ENCODE measurements at regions not wholly inside any gene's neighbourhood (a gene's known extent, or its start where the extent isn't known, plus 50 kb on each side); places are given as distances from the start of the nearest gene placed in this dataset.

DNA sequence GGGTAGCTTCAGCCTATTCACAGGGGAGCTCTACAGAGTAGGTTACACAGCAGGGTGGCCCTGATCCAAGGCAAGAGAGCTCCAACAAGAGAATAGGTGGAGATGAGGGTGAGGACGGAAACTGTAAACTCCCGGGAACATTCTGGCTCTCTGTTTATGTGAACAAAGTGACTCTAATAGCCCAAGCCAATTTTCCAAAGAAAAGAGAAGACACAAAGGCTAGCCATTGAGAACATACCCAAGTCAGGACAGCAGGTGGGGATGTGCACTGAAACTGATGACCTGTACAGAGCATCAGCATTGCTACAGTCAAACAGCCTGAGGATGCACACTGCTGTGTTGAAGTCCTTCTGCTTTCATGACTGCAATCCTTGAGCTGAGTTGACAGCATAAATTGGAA lies 136.0 kb upstream of the TOP1 start:
- no peak overlapping the region for H3K27ac ChIP-seq
- no peaks in the 10 kb centered on the region for H4K20me1 ChIP-seq (ENCODE audit: insufficient read depth)
- no peaks in the 10 kb centered on the region for H3K4me1 ChIP-seq (ENCODE audit: low read depth, poor library complexity, severe bottlenecking)
- no peaks in the 10 kb centered on the region for H3K79me2 ChIP-seq (ENCODE audit: insufficient read depth, low read depth)
- no peak overlapping the region for H3K9ac ChIP-seq
- H2AFZ ChIP-seq (ENCODE audit: low read depth), result no peak overlapping the region
- no peak overlapping the region for H3K4me3 ChIP-seq (IDR thresholded peaks at IDR 0.05; ENCODE audit: insufficient read depth, low read depth, low read length)
- no peaks in the 10 kb centered on the region for H3K27me3 ChIP-seq (ENCODE audit: insufficient read depth, low read depth)
- no peak overlapping the region for H3K4me2 ChIP-seq
- TF ChIP-seq, protein P1, sequence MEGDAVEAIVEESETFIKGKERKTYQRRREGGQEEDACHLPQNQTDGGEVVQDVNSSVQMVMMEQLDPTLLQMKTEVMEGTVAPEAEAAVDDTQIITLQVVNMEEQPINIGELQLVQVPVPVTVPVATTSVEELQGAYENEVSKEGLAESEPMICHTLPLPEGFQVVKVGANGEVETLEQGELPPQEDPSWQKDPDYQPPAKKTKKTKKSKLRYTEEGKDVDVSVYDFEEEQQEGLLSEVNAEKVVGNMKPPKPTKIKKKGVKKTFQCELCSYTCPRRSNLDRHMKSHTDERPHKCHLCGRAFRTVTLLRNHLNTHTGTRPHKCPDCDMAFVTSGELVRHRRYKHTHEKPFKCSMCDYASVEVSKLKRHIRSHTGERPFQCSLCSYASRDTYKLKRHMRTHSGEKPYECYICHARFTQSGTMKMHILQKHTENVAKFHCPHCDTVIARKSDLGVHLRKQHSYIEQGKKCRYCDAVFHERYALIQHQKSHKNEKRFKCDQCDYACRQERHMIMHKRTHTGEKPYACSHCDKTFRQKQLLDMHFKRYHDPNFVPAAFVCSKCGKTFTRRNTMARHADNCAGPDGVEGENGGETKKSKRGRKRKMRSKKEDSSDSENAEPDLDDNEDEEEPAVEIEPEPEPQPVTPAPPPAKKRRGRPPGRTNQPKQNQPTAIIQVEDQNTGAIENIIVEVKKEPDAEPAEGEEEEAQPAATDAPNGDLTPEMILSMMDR (conservative IDR thresholded peaks at IDR 0.05; ENCODE audit: low read depth, low read length), result no peak
- H3K36me3 ChIP-seq (ENCODE audit: insufficient read depth), result no peaks in the 10 kb centered on the region

- H3K4me1 ChIP-seq (ENCODE audit: low read depth, poor library complexity, severe bottlenecking), result no peaks in the 10 kb centered on the region
- H3K4me2 ChIP-seq, result no peak overlapping the region
- TF ChIP-seq, protein P1 (conservative IDR thresholded peaks at IDR 0.05; ENCODE audit: low read depth, low read length), result no peak
- H3K9ac ChIP-seq, result no peak overlapping the region
- no peaks in the 10 kb centered on the region for H3K36me3 ChIP-seq (ENCODE audit: insufficient read depth)
- no peaks in the 10 kb centered on the region for H3K79me2 ChIP-seq (ENCODE audit: insufficient read depth, low read depth)
- no peaks in the 10 kb centered on the region for H3K27me3 ChIP-seq (ENCODE audit: insufficient read depth, low read depth)
- H2AFZ ChIP-seq (ENCODE audit: low read depth), result no peak overlapping the region
- H4K20me1 ChIP-seq (ENCODE audit: insufficient read depth), result no peaks in the 10 kb centered on the region
- no peak overlapping the region for H3K4me3 ChIP-seq (IDR thresholded peaks at IDR 0.05; ENCODE audit: insufficient read depth, low read depth, low read length)
- H3K27ac ChIP-seq, result no peak overlapping the region
Measured at GRCh38 chr20:40893610-40894236, 134.9 kb upstream of the TOP1 start.

DNA sequence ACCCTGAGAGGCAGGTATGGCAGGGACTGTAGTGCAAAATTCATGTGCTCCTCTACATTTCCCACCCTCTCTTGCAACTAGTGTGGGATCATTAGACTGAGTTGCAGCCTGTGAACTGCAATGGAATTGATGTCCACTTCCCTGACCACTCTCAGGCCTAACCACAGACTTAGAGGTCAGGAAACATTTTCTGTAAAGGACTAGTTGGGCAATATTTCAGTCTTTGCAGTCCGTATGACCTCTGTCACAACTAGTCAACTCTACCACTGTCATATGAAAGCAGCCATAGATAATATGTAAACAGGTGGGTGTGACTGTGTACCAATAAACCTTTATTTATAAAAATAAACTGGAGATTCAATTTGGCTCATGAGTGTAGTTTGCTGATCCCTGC lies 134.4 kb upstream of the TOP1 start:
- H3K79me2 ChIP-seq (ENCODE audit: insufficient read depth, low read depth), result no peaks in the 10 kb centered on the region
- H2AFZ ChIP-seq (ENCODE audit: low read depth), result no peak overlapping the region
- H3K4me1 ChIP-seq (ENCODE audit: low read depth, poor library complexity, severe bottlenecking), result no peaks in the 10 kb centered on the region
- TF ChIP-seq, protein P1 (conservative IDR thresholded peaks at IDR 0.05; ENCODE audit: low read depth, low read length), result no peak
- no peak overlapping the region for H3K4me2 ChIP-seq
- no peak overlapping the region for H3K27ac ChIP-seq
- H3K9ac ChIP-seq, result no peak overlapping the region
- H3K36me3 ChIP-seq (ENCODE audit: insufficient read depth), result no peaks in the 10 kb centered on the region
- H3K27me3 ChIP-seq (ENCODE audit: insufficient read depth, low read depth), result no peaks in the 10 kb centered on the region
- H3K4me3 ChIP-seq (IDR thresholded peaks at IDR 0.05; ENCODE audit: insufficient read depth, low read depth, low read length), result no peak overlapping the region
- no peaks in the 10 kb centered on the region for H4K20me1 ChIP-seq (ENCODE audit: insufficient read depth)

DNA sequence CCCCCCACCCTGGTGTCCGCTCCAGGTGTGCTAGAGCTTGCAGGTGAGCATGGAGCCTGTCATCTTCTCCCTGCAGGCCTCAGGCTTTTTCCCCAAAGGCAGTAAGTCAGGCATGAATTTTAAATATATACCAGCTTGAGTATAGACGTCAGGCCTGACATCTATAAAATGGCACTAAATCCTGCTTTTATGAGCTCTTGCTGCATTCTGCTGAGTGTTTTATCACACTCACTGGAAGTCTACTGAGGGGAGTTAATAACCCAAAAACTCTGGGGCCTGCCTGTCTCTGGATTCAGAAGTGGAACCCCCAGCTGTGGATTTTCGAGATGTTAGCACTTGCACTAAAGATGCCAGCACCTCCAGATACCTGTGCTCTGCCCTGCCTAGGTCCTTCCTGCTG lies 133.4 kb upstream of the TOP1 start:
- Histone ChIP-seq H3K36me3 (ENCODE audit: insufficient read depth) (no peaks in the 10 kb centered on the region), H3K27me3 (ENCODE audit: insufficient read depth, low read depth) (no peaks in the 10 kb centered on the region), H3K4me3 (IDR thresholded peaks at IDR 0.05; ENCODE audit: insufficient read depth, low read depth, low read length) (no peak overlapping the region), H3K79me2 (ENCODE audit: insufficient read depth, low read depth) (no peaks in the 10 kb centered on the region), H3K4me1 (ENCODE audit: low read depth, poor library complexity, severe bottlenecking) (no peaks in the 10 kb centered on the region), H3K9ac (no peak overlapping the region), H4K20me1 (ENCODE audit: insufficient read depth) (no peaks in the 10 kb centered on the region), H2AFZ (ENCODE audit: low read depth) (no peak overlapping the region), H3K27ac (no peak overlapping the region), H3K4me2 (no peak overlapping the region)
- TF ChIP-seq, protein P1 (conservative IDR thresholded peaks at IDR 0.05; ENCODE audit: low read depth, low read length), result no peak
